PC-9 (cell line): ENCODE measurements at regions not wholly inside any gene's neighbourhood (a gene's known extent, or its start where the extent isn't known, plus 50 kb on each side); places are given as distances from the start of the nearest gene placed in this dataset.

Experiments used
- CTCF ChIP-seq: fragments of 200-600 bp; sonication (generic); conservative IDR thresholded peaks from 2 replicates; pipeline ENCODE4 v1.6.1; 2017; ENCODE audit warnings: mixed run types, antibody characterized with exemption, mild to moderate bottlenecking, moderate library complexity
- EZH2 ChIP-seq: fragments of 200-600 bp; sonication (generic); IDR thresholded peaks from 2 replicates; pipeline ENCODE4 v1.8.0; 2017; ENCODE audit warnings: antibody characterized with exemption, low read depth

- TF ChIP-seq CTCF (no peak), EZH2 (no peak)
Measured at GRCh38 chr7:67470256-67470751, 473.7 kb downstream of the TYW1 start.
